ENCODE measurements at regions not wholly inside any gene's neighbourhood (a gene's known extent, or its start where the extent isn't known, plus 50 kb on each side); places are given as distances from the start of the nearest gene placed in this dataset.
A peak's percentile ranks its signal among the peaks of the same experiment; 100 is the strongest.

DNA sequence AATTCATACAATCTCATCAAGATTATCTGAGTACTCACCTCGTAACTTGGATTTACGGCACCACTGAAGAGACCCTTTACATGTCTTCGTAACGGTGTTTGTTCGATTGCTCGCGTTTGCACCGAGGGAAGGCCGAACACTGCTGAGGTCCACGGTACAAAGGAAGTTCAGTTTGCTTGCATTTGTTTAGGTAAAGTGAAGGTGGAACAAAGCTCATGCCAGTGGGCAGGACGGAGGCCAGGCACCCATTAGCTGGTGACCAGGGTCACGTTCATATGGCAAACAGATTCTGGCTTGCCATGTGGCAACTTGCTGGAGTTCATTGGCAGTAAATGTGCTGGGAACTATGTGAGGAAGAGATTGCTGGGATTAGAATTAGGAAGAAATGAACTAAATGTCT is 164.8 kb downstream of the MACROH2A1 start:
- no peak for DNase-seq

DNA sequence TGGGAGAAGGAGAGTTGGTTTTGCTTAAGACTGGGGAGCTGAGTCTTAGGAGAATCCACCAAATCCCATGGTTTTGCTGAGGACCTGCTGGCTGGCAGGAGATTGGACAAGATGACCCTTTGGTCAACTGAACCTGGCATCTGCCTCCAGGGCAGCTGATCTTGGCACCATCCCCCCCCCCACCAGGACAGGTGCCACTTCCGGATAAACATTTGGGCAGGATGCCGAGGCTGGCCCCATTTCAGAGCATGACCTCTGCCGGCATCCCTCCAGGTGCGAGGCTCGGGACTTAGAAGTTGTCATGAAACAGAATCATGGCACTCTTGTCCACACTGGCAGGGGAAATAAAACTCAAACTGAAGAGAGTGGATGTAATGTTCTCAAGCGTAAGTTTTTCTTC is 165.6 kb downstream of the MACROH2A1 start:
- no peak for DNase-seq

DNA sequence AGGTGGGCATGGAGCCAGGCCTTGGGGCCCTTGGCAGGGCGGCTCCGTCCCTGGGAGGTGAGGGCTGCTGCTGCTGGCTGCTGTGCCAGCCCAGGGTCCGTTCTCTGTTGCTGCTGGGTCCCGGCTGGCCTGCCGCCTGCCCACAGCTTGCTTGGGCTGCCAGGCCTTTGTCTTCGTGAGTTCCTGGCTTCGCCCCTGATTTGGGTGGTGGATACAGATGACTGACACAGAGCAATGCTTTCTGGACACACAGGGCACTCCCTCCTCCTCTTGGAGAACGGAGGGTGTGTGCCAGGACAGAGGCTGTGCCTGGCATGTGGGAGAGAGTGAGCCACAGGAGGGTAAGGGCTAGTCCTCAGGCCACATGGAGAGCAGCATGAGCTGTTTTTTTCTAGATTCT is 166.1 kb downstream of the MACROH2A1 start:
- peak; percentile 32 for DNase-seq

DNA sequence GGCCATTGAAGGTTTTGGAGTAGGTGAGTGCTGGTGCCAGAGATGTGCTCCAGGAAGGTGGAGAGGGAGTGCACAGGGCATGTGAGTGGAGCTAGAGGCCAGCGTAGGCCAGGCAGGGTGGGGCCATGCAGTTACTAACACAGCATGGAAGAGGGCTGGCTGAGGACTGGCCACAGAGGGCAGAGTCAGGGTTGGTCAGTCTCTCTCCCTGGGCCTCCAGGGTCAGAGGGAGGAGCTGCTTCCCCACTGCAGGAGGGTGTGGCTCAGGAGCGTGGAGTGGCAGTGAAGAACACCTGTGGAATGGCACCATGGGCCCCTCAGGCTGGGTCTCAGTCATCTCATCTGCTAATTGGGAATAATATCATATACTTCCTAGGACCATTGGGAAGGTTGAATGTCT is 167.7 kb downstream of the MACROH2A1 start:
- DNase-seq: no peak

DNA sequence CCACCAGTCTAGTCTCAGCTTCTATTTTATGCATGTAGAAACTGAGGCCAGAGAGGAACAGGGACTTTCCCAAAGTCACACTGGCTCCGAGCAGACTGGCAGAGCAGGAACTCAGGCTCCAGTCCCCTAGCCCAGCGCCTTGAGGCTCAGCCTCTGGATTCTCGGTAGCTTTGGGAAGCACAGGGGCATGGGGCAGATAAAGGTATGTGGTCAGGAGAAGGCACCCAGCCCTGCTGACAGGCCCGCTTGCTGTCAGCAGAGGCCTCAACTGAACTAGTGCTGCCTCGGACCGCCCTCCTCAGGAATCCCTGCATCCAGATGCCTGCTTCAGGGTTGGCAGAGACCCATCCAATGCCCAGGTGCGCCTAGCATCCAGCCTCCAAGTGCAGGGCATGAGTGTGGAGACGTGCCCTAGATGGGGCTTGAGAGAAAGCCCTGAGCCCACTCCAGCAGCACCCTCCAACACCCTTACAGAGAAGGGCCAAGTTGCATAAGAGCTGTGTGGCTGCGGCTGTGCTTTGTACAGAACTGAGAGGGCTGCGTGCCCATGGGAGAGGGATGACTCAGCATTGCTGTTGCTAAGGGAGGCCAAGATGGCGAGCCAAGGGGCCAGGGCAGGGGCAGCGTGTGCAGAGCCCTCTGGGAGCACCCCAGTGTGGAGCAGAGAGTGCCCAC is 168.6 kb downstream of the MACROH2A1 start:
- peak; percentile 37 for DNase-seq

DNA sequence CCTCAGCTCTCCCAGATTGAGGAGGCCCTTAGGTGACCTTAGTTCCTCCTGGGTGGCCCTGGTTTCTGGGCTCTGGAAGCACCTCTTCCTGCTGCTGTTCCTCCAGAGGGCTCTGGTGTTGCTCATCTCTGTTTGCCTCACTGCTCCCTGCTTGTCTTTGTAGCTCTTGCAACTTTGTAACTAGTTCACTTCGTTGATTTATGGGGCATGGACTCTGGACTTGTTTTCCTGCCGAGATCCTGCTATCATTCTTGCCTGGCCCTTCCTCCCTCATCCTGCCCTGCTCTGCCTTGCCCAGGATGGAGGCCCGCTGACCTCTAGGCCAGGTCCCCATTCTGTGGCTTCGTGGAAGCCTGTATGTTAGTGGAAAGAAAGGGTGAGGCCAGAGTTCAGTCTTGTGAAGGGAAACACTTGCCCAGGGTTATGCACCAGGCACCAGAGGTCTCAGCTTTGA is 169.3 kb downstream of the MACROH2A1 start:
- no peak for DNase-seq

DNA sequence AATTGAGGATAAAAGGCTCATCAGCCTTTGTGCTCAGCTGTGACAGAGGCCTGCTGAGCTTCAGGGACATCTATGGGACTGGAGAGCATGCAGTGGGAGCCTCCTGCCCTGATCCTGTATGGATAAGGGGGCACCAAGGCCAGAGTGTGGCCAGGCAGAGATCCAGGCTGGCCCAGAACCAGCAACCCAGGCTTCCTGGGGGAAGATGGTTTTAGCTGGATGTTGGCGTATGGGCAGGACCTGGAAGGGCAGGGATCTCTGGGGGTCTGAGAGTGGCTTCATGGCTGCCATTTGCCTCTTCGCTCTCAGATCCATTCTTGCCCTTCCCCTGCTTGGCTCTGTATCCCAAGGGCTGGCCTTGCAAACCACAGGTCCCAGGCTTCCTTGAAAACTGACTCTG is 169.9 kb downstream of the MACROH2A1 start:
- no peak for DNase-seq

DNA sequence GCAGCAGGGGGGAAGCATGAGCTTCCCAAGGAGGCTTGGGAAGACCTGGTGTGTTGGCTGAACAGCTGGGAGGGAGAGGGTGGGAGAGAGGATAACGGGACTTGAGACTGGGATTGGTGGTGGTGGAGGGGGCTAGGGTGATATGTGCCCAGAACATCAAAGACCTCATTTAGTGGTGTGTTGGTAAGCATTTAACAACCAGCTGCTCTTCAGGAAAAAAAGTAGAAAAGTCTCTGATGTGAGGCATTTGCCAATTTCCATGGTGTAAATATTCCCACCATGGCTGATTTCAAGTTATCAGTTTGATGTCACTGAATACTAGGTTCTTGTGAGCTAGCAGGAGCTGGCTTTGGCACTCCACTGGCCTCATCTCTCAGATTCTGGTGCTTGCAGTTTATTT is 170.8 kb downstream of the MACROH2A1 start:
- DNase-seq: no peak

DNA sequence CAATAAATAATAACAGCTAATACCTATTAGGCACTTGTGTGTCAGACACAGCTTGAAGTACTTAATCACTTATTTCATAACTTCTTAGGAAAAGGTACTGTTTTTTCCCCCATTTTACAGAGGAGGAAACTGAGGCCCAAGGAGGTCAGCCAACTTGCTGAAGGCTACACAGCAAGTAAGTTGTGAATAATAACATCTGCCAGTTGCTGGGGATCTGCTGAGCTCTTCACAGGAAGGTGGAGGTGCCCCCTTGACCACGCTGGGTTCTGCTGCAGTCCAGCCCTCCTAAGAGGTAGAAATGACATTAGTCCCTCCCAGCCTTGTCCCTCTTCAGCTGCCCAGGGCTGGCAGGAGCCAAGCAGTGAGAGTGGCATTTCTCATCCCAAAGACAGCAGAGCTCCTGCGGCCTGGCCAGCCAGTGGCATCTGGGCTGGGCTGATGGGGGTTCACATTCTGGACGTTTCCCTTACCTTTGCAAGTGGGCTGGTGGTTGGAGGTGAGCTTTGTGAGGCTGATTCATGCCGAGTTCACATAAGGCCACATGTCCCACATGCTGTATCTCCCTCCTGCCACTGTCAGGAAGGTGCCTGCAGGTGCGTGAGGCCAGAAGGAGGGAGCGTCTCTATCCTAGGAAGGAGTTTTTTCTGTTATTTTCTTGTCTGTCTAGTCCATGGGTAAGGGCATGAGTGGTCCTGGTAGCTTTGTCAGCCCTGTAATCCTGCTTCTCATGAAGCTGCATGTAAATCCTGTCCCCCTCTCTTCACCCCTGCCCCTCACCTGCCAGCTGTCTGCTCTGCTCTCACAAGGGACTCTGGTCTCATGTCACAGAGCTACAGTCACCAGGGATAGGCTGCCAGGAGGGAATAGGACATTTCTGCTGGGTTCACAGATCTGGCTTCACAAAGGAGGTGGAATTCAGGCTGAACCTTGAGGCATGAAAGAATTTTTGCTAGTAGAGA is 171.7 kb downstream of the MACROH2A1 start:
- DNase-seq: no peak

DNA sequence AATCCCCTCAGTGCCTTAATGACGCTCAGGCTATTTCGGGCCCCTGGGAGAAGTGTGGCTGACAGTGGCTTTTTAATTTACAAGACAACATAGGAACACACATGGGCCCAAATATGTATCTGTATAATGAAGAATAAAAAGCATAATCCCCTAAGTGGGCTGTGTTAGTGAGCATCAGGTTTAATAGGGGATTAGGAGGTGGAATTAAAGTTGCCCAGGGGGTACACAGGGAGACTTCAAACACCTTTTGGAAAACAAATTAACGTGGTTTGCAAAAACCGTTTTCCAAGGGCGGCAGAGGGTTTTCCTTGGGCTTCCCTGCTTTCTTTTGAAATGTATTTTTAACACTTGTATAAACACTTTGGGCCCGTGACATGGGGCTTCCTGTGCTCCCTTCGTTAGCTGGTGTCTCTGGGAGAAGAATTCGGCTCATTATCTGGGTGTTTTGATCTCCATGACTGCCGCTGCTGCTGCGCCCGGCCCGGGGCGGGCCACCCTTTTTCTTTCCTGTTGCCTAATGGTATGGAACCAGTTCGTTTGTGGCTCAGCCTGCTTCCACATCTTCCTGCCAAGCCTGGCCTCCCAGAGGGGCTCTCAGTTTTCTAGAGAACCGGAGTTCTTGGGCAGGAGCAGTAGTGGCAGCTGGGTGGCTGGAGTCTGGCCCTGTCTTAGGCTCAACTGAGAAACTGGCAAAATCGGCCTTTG is 173.0 kb downstream of the MACROH2A1 start:
- DNase-seq: no peak

DNA sequence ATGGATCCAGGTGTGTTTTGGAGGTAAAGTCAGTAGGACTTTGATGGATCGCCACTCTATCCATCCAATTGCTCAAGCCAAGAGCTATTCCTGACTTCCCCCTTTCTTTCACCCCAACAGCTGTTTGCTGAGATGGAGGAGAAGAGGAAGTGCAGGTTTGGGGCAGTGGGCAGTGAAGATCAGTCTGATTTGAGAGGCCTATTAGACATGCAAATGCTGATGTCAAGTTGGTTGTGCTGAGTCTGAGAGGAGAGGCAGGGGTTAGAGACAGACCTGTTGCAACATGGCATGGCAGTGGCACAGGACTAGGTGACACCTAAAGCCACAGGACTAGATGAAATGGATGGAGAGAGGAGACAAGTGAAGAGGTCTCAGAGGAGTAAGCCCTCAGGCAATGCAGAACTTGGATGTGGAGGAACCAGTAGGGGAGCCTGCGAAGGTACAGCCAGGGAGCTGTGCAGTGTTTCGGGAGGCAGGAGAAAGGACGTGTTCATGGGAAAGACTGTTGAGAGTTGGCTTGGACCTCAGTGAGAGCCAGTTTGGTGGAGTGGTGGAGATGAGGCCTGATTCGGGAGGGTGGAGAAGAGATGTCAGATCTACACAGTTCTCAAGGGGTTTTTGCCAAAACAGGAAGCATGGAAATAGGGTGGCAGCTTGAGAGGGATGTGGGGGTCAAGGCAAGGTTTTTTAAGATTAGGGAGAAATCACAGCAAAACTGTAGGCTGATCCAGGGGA is 175.0 kb downstream of the MACROH2A1 start:
- DNase-seq: no peak

DNA sequence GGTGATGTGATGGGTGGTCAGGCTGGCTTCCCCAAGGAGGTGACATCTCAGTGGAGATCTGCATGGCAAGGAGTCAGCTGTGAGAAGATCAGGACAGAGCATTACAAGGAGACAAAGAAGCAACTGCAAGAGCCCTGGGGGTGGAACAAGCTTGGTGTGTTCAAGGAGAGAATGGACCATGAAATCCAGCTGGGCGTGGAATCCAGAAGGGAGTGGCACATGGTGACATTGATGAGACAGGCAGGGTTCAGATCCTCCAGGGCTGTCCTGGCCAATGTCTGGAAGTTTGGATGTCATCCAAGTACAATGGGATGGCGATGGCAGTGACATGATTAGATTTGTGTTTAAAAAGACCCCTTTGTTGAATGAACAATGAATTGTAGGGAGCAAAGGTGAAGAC is 175.6 kb downstream of the MACROH2A1 start:
- no peak for DNase-seq

DNA sequence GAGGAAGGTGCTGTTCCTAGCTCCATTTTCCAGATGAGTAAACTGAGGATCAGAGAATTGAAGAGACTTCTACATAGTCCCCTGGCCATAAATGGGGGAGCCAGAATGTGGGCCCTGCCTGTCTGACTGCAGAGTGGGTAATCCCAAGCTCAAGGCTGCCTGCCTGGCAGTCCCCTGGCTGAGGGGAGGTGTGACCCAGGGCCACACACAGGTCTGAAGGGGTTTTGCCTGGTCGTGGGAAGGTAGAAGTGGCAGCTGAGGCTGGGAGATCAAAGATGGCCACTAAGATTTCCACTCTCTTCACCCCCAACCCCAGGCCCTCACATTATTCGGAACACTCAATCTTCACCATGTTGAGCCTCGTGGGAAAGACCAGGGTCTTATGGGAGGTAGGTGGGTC is 176.3 kb downstream of the MACROH2A1 start:
- DNase-seq: no peak

DNA sequence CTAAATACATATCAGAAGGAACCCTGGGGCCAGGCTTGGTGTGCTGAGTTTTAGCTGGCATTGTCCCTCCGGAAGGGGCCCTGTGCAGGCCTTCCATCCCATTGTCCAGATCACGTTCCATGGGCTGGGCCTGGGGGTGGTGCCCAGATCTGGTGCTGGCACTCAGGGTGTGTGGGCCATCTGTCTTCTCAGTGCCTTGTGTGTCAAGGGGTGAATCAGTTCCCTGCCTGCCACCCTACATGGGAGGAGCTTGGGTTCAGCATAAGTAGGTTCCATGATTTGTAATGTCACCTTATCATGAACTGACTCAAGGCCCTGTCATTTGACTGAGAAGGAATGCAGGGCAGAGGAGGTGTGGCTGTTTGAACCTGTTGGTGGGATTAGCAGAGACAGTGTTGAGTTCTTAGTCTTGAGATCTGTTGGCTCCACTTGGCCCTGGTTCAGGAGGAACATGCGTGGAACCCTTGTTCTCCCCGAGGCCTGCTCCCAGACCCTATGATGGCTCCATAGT is 176.8 kb downstream of the MACROH2A1 start:
- DNase-seq: no peak

DNA sequence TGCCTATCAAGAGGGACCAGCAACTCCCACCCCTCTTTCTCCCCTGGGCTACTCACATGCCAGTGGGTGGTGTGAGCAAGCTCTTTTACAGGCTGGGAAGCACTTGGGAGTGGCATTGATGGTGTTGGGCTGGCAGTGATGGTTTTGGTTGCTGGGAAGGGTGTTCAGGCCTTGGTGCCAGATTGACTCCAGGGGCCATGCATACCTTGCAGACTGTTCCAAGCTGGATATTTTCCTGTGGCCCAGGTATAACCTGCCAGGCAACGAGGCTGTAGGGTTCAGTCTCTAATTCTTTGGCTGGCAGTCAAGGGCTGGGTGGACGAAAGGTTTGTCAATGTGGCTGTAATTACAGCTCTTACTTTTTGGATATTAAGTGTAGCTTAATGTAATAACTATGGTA is 177.3 kb downstream of the MACROH2A1 start:
- no peak for DNase-seq

DNA sequence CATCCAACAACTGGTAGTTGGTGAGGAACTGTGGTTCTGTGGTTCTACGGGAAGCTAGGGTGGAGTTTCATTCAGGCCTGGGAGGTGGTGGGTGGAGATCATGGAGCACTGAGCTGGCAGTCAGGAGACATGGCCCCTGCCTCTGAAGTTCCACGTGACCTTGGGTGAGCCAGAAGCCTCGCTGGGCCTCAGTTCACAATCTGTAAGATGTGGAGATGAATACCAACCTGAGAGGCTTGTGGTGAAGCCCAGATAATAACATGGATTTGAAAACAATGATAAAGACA is 177.9 kb downstream of the MACROH2A1 start:
- no peak for DNase-seq

DNA sequence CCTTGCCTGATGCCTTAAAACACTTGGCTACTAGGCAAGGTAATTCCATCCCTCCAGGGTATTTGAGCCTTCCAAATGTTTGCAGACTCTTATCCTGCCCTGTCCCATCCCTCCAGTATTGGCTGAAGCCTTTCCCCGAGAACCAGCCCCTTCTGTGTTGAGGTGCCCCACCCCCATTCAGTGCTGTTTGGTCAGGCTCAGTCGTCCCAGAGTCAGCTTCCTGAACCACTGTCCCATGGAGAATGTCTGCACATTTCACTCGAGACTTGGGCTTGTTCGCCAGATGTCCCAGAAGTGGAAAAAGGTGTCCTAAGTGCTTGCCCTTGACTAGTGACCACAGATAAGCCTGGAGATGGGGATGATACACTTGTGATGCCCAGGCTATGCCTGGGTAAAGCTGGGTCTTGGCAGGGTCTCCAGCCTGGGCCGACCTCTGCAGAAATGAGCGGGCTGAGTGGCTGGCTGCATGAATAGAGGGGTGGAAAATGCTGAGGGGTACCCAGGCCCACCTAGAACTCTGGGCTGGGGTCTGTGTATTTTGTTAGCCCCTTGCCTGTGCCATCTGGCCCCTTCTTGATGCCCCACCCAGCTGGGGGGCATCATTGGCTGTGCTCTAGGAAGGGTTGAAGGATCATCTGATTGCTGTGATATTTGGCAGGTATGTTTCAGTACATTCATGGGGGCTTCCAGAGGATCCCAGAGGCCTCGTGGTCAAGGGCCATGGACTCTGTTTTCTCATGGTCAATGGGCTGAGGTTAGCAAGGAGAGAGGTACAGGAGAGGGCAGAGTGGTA is 178.4 kb downstream of the MACROH2A1 start:
- DNase-seq: no peak

DNA sequence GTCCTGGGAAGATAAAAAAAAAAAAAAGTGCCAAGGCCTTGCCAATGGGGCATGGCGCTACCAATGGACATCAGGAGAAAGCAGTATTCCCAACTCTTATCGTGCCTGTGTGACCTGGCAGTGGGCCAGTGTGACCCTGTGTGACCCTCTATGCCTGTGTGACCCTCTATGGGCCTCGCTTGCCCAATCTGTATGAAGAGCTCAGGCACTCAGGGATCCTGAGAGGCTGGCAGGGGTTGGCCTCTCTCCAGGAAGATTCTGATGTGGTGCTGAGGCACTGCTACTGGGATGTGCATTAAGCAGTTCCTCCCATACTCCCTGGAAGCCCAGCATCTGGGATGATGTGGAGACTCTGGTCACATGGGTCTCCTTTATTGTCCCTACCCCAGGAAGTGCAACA is 179.2 kb downstream of the MACROH2A1 start:
- no peak for DNase-seq

DNA sequence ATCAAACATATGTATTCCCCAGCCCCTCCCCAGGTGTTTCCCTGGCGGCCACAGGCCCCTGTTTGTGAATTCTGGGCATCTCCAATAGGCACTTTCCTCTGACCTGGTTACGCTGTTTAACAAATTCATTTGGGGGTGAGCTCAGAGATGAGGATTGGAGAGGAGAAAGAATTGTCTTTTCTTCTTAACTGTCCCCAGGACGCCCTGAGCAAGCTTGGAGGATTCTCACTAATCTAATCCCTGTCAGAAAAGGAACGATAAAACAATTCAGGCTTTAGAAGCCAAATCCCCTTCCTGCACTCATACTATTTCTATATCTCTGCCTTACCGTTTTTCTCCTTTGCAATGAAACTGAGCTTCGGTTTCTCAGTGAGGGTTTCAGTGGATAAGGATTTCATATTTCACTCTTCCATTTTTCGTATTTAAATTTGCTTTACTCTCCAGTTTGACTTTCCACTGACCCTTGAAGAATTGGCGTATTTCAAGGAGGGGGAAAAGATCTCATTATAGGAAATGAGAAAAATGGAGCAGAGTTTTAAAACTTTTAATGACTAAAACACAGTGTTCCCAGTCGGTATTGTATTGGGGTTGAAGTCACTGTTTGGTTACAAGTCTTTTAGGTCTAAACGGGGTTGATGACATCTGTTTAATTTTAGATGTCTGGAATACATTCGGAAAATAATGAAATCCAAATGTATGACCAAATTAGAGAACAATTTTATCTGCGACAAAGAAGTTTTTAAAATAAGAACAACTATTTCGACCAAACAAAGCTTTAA is 180.1 kb downstream of the MACROH2A1 start:
- DNase-seq: no peak

DNA sequence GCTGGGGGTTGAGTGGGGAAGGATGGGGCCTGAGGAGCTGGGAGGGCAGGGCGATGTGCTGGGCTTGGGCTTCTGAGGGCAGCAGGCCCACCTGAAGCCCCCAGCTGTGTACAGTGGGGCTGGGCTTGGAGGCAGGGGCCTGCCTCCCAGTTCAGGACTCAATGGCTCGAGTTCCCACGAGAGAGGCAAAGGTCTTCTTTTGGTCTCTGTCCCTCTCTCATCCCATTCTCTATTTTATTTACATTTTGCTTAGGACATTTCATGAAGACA is 180.6 kb downstream of the MACROH2A1 start:
- DNase-seq: no peak

DNA sequence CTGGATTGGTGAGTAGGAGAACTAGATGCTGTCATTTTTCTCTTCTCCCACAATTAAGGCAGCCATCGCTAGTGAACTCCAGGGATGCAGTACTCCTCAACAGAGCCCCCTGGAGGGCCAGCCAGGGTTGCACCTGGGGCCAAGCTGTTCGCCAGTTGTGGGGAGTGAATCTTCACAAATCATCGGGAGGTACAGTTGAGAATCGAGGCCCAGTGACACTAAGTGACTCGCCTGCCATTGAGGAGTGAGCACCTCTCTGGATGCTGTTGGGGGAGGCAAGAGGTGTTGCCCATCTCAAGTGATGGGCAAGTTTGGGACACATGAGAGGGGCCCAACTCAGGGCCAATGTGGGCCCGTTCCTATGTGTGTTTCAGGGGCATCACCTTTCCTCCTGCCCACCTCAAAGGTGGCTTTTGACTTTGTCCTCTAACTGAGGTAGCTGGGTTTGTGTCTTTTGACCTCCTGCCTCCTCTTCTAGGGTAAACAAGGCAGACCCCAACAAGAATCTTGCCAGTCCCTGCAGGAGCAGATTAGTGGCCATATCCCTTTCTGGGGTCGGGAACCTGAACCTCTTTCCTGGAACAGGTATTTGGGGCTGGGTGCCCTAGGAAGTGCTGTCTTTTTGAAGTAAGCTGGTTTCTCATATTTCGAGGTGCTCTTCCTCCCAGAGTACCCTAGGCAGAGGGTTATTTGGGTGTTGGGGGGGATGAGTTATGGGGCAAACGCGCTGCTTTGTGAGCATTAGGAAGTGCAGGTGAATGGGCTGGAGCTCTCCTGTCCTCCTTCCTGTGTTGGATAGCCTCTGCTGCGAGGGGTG is 181.2 kb downstream of the MACROH2A1 start:
- no peak for DNase-seq

All from midbrain (tissue), 1 donor.